ENCODE measurements at regions not wholly inside any gene's neighbourhood (a gene's known extent, or its start where the extent isn't known, plus 50 kb on each side); places are given as distances from the start of the nearest gene placed in this dataset.

DNA sequence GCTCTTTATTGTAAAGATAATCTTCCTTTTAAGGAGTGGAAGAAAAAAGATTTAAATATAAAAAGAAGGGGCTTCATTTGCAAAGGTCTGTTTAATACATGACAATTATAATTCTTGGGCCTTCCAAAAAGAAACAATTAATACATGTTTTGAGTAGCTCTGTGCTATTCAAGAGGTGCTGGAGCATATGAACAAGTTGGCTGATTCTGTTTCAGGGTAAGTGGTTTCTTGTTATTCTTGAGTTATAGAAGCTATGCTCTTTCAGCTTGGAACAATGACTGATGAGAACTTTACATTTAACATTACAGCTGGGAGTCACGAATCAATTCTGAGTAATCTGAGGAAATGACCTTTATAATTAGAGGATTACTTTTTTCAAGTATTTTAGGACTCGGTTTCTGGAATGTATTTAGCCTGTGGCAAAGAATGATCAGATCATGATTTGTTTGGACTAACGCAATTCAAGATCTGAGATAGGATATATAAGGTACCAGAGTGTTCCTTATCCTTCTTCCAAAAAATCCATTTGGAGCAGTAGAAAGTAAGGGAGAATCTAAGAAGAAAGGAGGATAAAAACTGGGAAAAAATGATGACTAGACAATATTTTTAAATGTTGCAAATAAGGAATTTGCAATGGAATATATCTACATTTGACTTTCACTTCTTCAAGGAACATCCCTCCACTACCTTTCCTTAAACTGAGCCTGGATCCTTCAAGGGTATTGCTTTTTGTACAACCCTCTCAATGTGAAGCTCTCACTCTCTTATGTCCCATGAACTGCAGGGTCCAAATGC lies 77.1 kb upstream of the KCTD3 start:
- TF ChIP-seq SMC3 (IDR thresholded peaks at IDR 0.05; ENCODE audit: low read depth, low read length) (no peak), RAD21 (IDR thresholded peaks at IDR 0.05; ENCODE audit: low read length) (no peak), CTCF (conservative IDR thresholded peaks at IDR 0.05; ENCODE audit: low read depth, low read length) (no peak), CHD1 (IDR thresholded peaks at IDR 0.05; ENCODE audit: low read depth, low read length) (no peak), POLR2A (IDR thresholded peaks at IDR 0.05; ENCODE audit: low read depth, low read length) (no peak), MAFK (IDR thresholded peaks at IDR 0.05; ENCODE audit: low read depth, low read length) (peak; percentile 99), RFX5 (IDR thresholded peaks at IDR 0.05; ENCODE audit: low read depth, low read length) (no peak), FOS (IDR thresholded peaks at IDR 0.05; ENCODE audit: low read depth, low read length) (no peak), MAZ (IDR thresholded peaks at IDR 0.05; ENCODE audit: borderline replicate concordance, low read depth, low read length) (no peak), BHLHE40 (IDR thresholded peaks at IDR 0.05; ENCODE audit: low read depth, low read length) (no peak)
- TF ChIP-seq, protein P1, sequence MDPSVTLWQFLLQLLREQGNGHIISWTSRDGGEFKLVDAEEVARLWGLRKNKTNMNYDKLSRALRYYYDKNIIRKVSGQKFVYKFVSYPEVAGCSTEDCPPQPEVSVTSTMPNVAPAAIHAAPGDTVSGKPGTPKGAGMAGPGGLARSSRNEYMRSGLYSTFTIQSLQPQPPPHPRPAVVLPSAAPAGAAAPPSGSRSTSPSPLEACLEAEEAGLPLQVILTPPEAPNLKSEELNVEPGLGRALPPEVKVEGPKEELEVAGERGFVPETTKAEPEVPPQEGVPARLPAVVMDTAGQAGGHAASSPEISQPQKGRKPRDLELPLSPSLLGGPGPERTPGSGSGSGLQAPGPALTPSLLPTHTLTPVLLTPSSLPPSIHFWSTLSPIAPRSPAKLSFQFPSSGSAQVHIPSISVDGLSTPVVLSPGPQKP (IDR thresholded peaks at IDR 0.05; ENCODE audit: borderline replicate concordance, low read depth, low read length) = no peak
- TF ChIP-seq, protein P2, sequence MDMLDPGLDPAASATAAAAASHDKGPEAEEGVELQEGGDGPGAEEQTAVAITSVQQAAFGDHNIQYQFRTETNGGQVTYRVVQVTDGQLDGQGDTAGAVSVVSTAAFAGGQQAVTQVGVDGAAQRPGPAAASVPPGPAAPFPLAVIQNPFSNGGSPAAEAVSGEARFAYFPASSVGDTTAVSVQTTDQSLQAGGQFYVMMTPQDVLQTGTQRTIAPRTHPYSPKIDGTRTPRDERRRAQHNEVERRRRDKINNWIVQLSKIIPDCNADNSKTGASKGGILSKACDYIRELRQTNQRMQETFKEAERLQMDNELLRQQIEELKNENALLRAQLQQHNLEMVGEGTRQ (IDR thresholded peaks at IDR 0.05; ENCODE audit: low read depth, low read length) = no peak

All from IMR-90 (cell line).